MCF 10A (cell line): ENCODE measurements at regions not wholly inside any gene's neighbourhood (a gene's known extent, or its start where the extent isn't known, plus 50 kb on each side); places are given as distances from the start of the nearest gene placed in this dataset.
"Not testable (repeated sequence)": the region's sequence is repeated elsewhere in the genome, so short reads cannot be mapped to it uniquely, and the experiment has no call there.

Experiments
- BruUV-seq: library from RNA; stranded (reverse); fragments of 400-500 nt; replicated peaks from 2 replicates; lab custom pipeline; 2021; lab: Mats Ljungman, UMichigan
- CTCF ChIA-PET: fragments of 300-600 bp; sonication (Branson Sonifier 250); formaldehyde crosslinking; extraction: SDS; loops from one replicate; lab custom pipeline; 2021; ENCODE audit warnings: antibody characterized with exemption, inconsistent platforms; lab: Yijun Ruan, JAX
- POLR2A ChIA-PET: fragments of 300-600, 350-650 bp; sonication (Branson Sonifier 250); formaldehyde crosslinking; extraction: SDS; loops from one replicate; lab custom pipeline; 2020; ENCODE audit warnings: antibody characterized with exemption, inconsistent platforms; lab: Yijun Ruan, JAX
- DNase-seq: peaks from one replicate; pipeline ENCODE4 v3.0.0-alpha.2; 2018; ENCODE audit not compliant: unreplicated experiment
- H3K27ac Mint-ChIP-seq: one replicate; pipeline ENCODE4 v1.8.0; 2022; ENCODE audit warnings: mild to moderate bottlenecking, low read depth, mixed read lengths; ENCODE audit not compliant: unreplicated experiment
- H3K27me3 Mint-ChIP-seq: one replicate; pipeline ENCODE4 v1.8.0; 2022; ENCODE audit warnings: mixed read lengths; ENCODE audit not compliant: insufficient read depth, unreplicated experiment
- H3K36me3 Mint-ChIP-seq: one replicate; pipeline ENCODE4 v1.8.0; 2022; ENCODE audit warnings: mild to moderate bottlenecking, moderate library complexity, mixed read lengths; ENCODE audit not compliant: insufficient read depth, unreplicated experiment
- H3K4me1 Mint-ChIP-seq: one replicate; pipeline ENCODE4 v1.8.0; 2022; ENCODE audit warnings: mixed read lengths; ENCODE audit not compliant: insufficient read depth, unreplicated experiment
- H3K4me3 Mint-ChIP-seq: one replicate; pipeline ENCODE4 v1.8.0; 2022; ENCODE audit warnings: mild to moderate bottlenecking, moderate library complexity, mixed read lengths; ENCODE audit not compliant: unreplicated experiment
- H3K9me3 Mint-ChIP-seq: one replicate; pipeline ENCODE4 v1.8.0; 2022; ENCODE audit warnings: mixed read lengths; ENCODE audit not compliant: unreplicated experiment
- CTCF ChIP-seq: fragments of 200-600 bp; IDR thresholded peaks from one replicate; pipeline ENCODE4 v1.8.0; 2022; ENCODE audit warnings: antibody characterized with exemption, mild to moderate bottlenecking; ENCODE audit not compliant: unreplicated experiment
- intact Hi-C: fragments of 100-400 bp; cut with micrococcal nuclease; formaldehyde crosslinking; loops from 2 replicates; pipeline ENCODE4 v1.14.1; 2022

GRCh38 chr1:192878249-192878648 lies 69.4 kb downstream of the RGS2 start:
- DNase-seq = no peak
- Mint-ChIP-seq H3K9me3 (no peaks in the 10 kb centered on the region), H3K36me3 (no peaks in the 10 kb centered on the region), H3K4me3 (no peak overlapping the region), H3K27me3 (no peaks in the 10 kb centered on the region), H3K27ac (no peak overlapping the region), H3K4me1 (peaks cover 15% of the 10 kb centered on the region)
- intact Hi-C loops = no loop called here
- ChIA-PET CTCF (interaction anchor here (0.5 to 1.1 kb wide), 3 partner anchors 12 to 177 kb away, joined by 3 read pairs; no protein-coding TSS in a partner anchor), POLR2A (interaction anchor here (1.3 to 1.7 kb wide), 2 partner anchors 25 to 85 kb away, joined by 3 to 4 read pairs; no protein-coding TSS in a partner anchor)
- BruUV-seq = no TSS peak
- no peak for TF ChIP-seq CTCF

- Mint-ChIP-seq H3K4me1 (peaks cover 15% of the 10 kb centered on the region), H3K27me3 (no peaks in the 10 kb centered on the region), H3K36me3 (no peaks in the 10 kb centered on the region), H3K4me3 (no peak overlapping the region), H3K27ac (no peak overlapping the region), H3K9me3 (no peaks in the 10 kb centered on the region)
- no peak for TF ChIP-seq CTCF
- ChIA-PET POLR2A (interaction anchor here (0.8 to 1.7 kb wide), 2 partner anchors 29 to 84 kb away, joined by 3 to 4 read pairs; no protein-coding TSS in a partner anchor), CTCF (no interaction called here)
- intact Hi-C loops = no loop called here
- DNase-seq = no peak
- no TSS peak for BruUV-seq
Measured at GRCh38 chr1:192879406-192879805, 70.6 kb downstream of the RGS2 start.

- Mint-ChIP-seq H3K27ac (no peak overlapping the region), H3K4me3 (no peak overlapping the region), H3K27me3 (no peaks in the 10 kb centered on the region), H3K9me3 (no peaks in the 10 kb centered on the region), H3K36me3 (no peaks in the 10 kb centered on the region), H3K4me1 (peaks cover 15% of the 10 kb centered on the region)
- no peak for TF ChIP-seq CTCF
- no TSS peak for BruUV-seq
- ChIA-PET POLR2A (interaction anchor here (1.0 kb wide), 1 partner anchor 27 kb away, joined by 3 read pairs; no protein-coding TSS in a partner anchor), CTCF (interaction anchor here (1.4 kb wide), 1 partner anchor 8 kb away, joined by 5 read pairs; no protein-coding TSS in a partner anchor)
- intact Hi-C loops = no loop called here
- DNase-seq = no peak
Measured at GRCh38 chr1:192880231-192880630, 71.4 kb downstream of the RGS2 start.

DNA sequence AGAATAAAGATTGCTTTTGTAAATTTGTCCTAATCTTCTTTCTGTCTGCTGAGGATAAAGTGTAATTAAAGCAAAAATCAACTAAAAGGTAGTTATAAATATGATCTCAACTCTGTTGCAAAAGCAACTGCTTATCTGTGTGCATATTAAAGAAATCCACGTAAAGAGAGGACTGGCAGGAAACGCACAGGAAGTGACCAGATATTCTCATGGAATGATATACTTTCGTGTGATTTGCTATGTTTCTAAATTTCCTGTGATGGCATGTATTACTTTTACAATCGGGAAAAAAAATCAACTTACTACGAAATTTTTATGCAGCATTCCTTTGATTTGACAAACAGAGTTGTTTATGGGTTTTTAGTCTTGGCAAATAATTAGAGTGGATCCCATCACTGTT lies 75.4 kb downstream of the RGS2 start:
- Mint-ChIP-seq H3K27ac (peak overlapping the region; percentile 16), H3K4me3 (no peak overlapping the region), H3K4me1 (peaks cover under 1% of the 10 kb centered on the region), H3K9me3 (peaks cover 6% of the 10 kb centered on the region), H3K36me3 (no peaks in the 10 kb centered on the region), H3K27me3 (no peaks in the 10 kb centered on the region)
- TF ChIP-seq CTCF = no peak
- no peak for DNase-seq
- intact Hi-C loops = no loop called here
- CTCF ChIA-PET = interaction anchor here (0.9 kb wide), 1 partner anchor 21 kb away, joined by 4 read pairs; no protein-coding TSS in a partner anchor
- POLR2A ChIA-PET = interaction anchor here (1.0 to 1.4 kb wide), 3 partner anchors 13 to 22 kb away, joined by 3 to 4 read pairs (median 4); no protein-coding TSS in a partner anchor
- no TSS peak for BruUV-seq

- DNase-seq, CTCF ChIA-PET, H3K4me3 Mint-ChIP-seq, H3K27ac Mint-ChIP-seq, H3K9me3 Mint-ChIP-seq, POLR2A ChIA-PET, BruUV-seq, H3K36me3 Mint-ChIP-seq, intact Hi-C loops, H3K4me1 Mint-ChIP-seq, H3K27me3 Mint-ChIP-seq: not testable (repeated sequence)
Measured at GRCh38 chr1:192885387-192885786, 76.5 kb downstream of the RGS2 start.
